Activated effector memory CD4-positive, alpha-beta T cell treated with anti-CD3 and anti-CD28 coated beads, Interleukin-2, amount 50 U/mL, for 16 hours (primary cell): ENCODE measurements at regions not wholly inside any gene's neighbourhood (a gene's known extent, or its start where the extent isn't known, plus 50 kb on each side); places are given as distances from the start of the nearest gene placed in this dataset.
"Not testable (repeated sequence)": the region's sequence is repeated elsewhere in the genome, so short reads cannot be mapped to it uniquely, and the experiment has no call there.

Experiments
- DNase-seq: peaks from one replicate; pipeline ENCODE4 v3.0.0-alpha.2; 2020

DNA sequence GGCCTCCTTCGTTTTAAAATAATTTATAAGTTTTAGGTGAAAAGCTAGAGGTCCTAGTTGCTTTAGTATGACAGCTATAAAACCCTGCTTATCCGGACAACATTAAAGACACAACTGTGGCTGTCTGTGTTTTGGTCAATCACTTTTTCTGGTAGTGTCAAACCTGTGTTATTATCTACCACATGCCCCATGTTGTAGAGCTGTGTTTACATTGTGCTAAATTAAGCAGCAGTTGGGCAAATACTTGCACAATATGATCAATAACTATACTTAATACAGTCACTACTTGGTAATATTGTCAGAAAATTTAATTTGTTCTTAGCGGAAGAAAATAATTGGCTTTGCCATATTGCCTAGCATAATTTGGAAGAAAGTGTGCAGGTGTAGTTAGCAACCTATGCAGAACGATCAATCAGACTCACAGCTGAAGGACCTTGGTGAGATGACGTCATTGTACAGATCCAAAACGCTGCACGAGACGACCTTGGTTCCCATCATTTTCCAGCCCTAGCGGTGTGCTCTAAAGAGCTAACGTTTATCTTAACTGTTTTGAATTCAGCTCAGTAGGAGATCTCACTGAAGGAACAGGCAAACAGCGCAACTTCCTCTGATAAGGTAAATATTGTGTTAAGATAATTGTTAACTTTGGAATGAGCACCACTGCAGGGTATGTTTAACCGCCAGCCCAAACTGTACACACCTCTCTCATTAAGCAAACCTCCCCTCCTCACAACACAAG is 476.6 kb downstream of the IRS2 start:
- DNase-seq, result no peak

DNA sequence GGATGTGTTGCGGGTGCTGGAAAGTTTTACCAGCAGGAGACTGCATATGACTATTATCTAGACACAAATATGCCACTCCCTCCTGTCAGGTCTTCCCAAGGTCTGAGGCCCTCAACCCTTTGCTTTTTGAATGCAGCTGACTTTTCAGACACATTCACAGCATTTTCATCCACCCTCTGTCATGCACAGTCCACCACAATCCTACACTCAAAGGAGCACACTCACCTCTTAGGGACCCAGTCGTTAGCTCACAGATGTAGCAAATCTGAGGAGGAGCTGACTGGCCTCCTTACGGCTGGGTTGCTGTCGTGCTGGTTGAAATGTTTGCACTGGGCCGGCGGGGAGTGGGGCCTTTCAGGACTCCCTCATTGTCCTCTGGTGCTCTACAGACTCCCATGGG is 479.4 kb downstream of the IRS2 start:
- DNase-seq, result no peak

DNA sequence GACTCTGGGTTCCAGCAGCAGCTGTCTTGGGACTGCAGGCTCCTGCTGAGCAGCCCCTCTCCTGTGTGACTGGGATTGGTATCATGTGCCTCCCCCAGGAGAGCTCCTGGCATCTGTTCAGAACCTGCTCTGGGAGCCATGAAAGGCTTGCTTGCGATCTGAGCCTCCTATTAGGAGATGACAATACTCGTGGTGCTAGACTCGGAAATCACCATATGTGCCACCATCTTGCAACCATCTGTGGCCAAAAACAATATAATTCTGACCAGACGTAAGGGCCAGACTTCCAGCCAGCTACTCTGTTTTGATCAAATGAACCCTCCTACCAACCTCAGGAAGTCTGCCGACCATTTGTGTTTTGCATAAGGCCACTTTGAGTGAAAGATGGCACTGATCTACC is 484.7 kb downstream of the IRS2 start:
- DNase-seq, result no peak

DNA sequence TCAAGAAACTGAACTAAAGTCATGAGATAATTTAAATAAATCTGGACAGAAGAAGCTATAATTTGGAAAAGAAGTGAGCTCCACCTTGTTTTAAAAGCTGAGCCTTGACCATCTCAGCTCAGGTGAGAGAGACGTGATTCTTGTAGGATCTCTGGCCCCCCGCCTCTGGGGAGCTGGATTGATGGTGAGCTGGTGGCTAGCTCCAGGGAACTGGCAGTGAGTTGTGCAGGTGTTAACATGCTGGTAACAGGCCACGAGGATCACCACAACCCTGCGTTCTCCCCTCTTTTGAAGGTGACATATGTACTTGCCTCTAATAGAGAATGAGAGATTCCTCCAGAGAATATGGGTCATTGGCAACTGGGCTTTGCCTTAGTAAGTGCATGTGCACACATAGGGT is 485.1 kb downstream of the IRS2 start:
- DNase-seq, result no peak

DNA sequence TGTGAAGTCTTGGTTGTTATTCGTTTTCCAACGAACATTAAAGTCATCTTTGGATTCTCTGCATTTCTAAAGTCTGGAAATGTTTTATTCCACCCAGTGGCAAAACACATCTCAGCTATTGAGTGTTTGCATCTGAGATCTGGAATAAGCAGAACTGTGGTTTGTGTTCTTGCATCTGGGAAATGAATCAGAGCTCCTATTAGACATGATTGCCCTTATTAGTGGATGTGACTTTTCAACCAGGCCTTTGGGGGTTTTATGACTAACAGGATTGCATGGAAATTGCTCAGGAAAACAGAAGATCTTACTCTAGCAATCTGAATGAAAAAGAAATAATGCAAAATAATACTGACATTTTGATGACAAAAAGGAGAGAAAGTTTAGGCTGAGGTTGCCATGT is 488.8 kb downstream of the IRS2 start:
- DNase-seq, result no peak

DNA sequence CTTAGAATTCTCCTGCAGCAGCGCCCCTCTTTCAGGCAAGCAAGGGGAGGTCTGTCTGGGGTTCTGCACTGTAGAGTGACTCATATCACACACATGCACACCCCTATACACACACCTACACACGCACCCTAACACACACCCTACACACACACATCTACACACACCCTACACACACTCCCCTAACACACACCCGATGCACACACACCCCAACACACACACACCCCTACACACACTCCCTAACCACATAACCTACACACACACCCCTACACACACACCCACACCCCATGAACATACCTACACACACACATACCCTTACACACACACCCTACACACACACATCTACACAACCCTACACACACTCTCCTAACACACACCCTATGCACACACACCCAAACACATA is 493.2 kb downstream of the IRS2 start:
- DNase-seq, result no peak

DNA sequence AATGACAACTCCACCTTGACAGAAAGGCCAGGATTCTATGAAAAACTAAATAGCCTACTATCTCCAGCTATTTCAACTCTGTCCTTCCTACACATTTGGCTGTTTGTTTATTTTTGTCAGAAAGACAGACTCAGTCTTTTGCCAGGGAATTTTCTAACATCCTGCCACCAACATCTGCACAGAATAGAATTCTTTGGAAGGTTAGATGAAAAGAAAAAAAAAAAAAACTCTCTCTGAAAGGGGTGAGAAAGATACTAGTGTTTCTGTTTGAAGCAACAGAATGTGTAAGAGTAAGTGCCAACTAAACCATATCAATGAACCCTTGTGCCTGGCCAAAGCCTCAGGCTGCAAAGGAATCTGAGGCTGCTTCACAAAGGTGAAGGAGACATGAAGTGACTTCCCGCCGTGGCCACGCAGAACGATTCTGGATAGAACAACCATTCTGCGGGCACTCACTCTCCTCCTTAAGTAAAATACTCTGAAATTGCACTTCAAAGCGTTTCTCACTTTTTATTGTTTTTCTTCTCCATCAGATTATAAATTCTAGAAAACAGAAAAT is 498.2 kb downstream of the IRS2 start:
- DNase-seq, result no peak

DNA sequence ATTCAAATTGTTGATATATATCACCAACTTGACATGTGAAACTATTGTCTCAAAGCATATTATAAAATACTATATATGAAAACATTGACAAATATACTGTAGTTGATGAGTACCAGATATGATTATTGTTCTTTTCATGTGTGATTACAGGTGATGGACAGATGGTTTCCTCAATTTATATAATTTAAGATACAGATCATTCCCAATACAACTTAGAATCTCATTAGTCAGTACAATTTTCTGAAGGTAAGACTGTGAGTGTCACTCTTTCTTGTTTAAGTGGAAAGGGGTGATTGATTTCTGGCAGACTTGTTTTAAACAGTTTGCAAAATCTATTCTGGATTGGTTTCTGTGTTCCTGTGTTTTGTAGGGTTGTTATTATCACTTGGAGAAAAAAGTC is 498.8 kb downstream of the IRS2 start:
- no peak for DNase-seq

DNA sequence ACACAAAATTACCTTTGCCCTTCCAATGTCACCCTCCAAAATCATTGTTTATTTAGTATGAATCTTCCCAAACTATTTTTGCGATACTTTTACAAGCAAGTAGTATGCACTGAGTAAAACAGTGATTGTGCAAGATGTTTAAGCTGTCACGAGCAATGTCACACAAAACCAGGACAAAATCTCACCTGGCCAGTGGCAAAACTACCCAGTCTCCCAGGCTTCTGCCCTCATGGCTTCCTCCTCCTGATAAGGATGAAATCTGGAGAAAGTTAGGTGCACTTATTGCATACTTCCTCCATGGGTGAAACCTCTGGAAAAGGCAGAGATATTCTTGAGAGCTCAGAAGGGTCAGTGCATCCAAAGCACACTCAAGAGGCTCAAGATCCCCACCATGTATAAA is 500.8 kb downstream of the IRS2 start:
- no peak for DNase-seq

DNA sequence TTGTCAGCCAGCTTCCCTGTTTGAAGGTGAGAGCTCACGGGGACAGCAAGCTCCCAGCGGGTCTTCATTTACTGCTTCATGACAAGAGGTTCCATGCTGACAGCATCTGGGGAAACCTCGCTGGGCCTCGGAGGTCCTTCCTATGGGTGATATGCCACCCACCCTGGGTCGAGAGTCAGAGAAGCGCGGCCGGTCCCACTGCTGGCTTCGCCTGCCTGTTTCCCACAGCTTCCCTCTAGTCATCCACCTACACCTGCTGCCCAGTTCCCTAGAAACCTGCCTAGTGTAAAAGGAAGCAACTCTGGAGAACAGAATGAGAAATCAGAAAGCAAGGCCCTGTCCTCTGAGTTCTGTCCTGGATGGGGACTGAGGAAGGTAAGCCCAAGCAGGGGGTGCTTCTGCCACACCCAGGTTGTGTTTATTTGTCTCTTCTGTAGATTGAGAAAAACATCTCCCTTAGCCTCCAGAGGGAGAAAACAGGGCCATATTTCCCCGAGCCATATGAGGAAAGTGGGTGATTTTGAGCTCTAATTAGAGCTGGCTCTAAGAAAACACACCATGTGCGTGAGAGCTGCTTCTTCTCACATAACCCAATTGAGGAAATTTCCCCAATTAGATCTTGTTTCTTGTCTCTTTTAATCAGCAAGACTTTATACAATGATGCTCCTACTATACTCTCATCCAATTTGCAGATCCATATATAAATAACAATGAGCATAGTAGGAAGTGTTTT is 504.3 kb downstream of the IRS2 start:
- no peak for DNase-seq

DNA sequence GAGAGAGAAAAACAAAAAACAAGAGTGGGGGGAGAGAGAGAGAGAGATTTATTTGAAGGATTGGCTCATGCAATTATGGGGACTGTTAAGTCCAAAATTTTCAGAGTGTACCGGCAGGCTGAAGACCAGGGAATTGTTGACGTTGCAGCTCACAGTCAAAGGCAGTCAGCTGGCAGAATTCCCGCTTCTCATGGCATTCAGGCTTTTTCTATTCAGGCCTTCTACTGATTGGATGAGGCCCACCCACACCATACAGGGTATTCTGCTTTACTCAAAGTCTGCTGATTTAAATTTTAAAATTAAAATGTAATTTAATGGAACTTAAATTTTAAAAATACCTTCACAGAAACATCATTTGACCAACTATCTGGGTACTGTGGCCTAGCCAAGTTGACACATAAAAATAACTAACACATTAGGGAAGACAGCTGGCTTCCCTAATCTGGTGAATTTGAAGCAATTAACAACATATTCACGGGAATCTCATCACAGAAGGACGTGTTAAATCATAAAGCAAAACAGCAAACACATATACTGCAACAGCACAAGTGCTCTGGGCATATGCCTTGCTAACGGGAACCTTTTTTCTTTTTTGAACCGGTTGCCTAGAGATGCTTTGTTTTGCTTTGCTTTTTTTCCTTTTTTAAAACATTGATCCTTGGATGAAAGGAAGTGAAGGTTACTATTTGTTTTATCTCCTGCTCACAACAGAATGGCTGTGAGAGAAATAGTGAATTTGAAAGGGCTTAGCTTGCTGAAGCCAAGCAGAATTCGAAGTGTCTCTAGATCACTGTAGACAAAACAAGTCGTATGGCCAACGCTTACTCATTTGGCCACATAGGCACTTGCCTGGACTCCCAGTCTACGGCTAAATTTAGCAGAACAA is 505.1 kb downstream of the IRS2 start:
- no peak for DNase-seq

DNA sequence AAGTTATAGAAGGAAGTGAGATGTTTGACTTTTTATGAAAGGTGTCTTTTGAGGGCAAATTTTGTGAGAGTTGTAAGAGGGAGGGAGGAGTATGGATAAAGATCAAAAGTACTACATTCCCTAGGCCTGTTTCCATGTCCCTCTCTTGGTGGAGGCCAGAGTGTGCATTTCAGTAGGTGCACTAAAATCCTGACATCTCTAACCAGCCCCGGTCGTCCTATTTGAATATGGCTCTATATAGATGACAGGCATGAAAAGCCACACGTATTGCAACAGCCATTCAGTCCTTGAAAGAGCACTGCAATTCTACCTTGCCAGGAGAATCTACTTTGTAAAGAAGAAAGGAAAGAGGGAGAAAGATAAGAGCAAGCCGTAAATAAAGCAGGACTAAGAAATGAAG is 510.1 kb downstream of the IRS2 start:
- DNase-seq, result no peak

DNA sequence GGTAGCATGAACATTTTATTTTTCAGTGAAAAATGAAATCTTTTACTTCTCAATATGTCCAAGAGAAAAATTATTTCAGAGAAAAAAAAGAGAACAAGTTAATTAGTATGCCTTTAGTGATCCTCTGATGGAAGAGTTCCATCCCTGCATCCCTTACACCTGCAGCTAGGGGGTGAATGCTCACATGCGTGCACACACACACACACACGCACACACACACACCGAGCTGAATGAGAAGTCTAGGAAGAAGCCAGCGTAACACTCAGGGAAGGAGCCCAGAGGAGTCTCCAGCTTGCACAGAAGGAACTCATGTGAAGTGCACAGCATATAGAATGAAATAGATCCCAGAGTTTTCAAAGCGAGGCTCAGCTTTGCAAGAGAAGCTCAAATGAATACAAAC is 510.5 kb downstream of the IRS2 start:
- DNase-seq, result no peak

DNA sequence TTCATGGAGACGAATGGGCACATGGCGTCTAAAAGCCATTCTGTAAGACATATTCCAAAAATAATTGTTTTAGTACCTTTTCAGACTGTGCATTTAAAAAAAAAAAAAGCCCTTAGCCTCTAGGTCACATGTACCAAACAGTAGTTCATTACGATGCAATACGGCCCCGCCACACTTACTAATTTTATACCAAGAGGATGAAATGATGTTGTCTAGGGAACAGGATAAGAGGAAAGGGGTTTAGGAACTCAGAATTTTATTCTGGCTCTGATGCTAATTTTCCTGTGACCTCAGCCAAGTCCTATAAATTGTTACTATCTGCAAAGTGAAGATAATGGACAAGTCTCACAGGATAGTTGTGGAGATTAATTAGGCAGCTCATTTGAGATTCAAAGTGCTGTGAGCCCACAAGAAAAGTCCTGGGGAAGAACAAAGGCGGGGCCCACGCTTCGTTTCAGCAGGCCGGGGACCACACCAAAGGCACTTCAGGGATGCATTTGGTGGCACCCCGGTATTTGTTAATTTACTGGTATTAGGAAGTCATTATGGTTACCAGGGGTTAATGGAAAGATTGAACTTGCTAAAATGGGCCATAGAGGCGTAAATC is 511.1 kb downstream of the IRS2 start:
- DNase-seq, result no peak

DNA sequence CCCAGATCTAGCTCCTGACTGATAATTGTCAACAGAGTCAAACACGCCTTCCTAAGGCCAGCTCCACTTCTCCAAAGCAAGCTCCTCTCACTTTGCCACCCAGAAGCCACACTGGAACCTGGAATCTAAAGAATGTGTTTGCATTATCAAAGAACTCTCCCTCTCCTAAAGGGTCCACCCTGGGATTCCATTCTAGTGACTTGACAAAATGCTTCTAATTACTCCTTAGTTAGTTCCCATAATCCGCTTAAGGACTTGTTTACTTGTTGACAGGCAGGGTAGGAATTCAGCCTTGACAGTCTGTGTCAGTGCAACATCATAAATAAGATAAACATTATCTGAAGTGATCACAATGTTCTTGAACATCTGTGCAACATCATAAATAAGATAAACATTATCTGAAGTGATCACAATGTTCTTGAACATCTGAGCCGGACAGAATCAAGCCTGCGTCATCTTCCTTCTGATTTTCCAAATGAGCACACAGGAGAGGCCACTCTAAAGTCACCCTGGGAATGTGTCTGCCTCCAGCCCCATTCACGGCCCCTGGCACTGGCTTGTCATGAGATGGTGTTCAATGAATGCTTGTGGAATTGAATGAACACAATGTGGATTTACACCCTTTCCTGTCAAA is 512.1 kb downstream of the IRS2 start:
- DNase-seq, result no peak

DNA sequence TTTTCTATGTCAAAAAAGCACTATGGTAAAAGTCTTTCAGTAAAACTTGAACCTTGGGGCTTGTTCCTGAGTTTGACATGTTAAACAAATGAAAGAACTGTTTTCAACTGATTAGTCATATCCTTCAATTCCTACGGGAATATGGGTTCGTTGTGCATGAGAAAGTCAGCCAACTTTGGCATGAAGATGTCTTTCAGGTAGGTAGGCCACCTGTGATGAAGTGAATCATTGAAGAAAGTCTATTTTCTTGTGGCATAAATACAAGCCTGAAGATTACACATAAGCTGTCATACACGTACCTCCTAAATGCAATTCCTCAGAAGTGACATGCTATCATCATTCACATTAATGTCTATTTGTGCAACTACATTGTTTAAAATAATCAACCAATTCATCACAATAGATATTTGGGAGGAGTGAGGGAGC is 513.0 kb downstream of the IRS2 start:
- DNase-seq, result no peak

DNA sequence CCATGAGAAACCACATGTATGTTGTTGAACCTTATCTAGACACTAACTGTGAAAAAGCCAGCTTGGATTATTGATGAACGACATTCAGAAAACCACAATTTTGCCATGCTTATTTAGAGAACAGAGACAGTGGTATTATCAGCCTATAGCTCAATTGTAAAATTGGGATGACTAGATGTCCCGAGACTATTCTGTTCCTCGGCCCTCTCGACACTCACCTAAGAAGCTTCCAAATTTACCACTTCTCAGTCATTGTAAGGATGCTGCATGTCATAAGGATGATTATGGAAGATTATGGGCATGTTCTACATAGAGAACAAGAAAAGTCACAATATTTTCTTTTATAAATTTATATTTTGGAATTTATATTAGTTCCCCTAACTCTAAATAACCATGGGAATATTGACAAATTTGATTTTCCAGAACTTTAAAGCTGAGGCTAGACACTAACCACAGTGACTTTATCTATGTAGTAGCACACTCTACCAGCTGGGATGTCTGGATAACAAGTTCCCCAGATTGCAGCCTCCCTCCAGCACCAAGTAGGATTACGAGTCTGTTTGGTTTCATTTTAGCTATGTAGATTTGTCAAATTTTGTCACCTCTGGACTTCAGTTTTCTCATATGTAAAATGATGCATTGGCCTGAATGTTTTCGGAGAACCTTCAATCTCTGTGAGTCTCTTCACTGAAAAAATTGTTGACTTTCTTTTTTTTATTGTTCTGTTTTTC is 513.6 kb downstream of the IRS2 start:
- DNase-seq, result no peak

DNA sequence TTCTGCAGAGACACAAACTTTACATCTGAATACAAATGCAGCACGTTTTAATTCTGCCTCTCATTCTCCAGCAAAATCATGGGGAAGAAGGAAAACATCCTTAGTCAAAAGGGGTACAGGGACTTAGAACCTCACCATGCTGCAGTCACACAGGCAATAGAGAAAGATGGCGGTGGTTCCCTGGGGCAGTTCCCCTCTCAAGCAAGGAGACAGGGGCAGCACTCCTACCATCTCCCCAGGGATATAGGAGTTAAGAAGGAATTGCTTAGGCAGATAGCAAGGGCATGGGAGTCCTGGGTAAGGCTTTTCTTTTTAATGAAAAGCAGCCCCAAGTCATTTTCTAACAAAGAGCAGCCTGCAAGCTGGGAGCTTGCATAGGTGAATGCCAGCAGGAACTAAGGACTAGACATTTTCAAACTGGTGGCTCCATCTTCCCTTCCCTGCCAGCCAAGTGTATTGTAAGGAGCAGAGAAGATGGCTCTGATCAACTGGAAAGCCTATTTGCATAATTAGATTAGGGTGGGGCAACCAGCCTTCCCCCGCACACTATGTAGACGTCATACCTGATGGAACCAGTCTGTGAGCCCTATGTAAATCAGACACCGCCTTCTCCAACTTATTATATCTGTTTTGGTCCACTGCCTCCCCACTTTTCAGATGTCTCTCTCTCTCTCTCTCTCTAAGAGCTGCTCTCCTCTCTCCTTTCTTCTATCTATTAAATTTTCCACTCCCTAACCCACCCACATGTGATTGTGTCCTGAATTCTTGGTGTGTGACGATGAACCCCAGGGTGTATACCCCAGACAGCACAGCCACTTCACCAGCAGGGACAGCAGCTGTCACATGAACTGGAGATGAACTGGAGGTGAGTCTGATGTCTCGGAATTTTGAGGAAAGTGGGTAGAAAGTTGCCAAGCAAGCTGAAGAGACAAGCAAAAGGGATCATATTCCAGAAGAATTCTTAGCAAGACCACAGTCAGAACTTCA is 514.5 kb downstream of the IRS2 start:
- no peak for DNase-seq

DNA sequence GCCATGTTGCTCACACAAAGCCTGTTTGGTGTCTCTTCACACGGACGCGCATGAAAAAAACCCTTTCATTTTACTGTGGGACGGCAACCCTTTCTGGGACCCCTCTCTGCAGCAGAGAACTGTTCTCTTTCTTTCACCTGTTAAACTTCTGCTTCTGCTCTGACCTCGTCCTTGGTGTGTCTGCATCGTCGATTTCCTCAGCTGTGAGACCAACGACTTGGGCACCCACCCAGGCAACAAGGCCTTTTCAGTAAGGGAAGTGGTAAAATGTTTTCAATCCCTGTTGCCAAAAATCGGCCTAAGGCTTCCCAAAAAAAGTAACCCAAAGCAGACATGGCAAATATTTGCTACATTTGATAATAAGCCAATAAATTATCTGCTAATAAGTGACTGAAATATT is 515.3 kb downstream of the IRS2 start:
- DNase-seq, result no peak

DNA sequence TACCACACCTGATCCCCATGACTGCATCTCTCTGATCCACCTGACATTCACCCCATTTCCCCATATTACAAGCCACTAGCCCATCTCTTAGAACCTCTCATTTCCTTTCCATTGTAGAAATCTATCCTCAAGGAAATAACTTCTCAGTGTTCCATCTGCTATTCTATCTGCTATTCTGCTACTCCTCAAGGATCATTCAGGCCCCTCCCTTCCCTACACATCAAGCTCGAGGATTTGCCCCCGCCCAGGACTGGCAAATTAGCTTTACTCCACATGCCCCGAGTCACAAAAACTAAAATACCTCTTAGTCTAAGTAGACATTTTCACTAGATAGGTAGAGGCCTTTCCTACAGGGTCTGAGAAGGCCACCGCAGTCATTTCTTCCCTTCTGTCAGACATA is 517.0 kb downstream of the IRS2 start:
- DNase-seq, result not testable (repeated sequence)
